Esophagus muscularis mucosa (tissue), 4 donors: ENCODE measurements at regions not wholly inside any gene's neighbourhood (a gene's known extent, or its start where the extent isn't known, plus 50 kb on each side); places are given as distances from the start of the nearest gene placed in this dataset.

Experiments
- EP300 ChIP-seq: sonication (generic); formaldehyde crosslinking; IDR thresholded peaks from one replicate; pipeline ENCODE4 v1.6.1; 2017; ENCODE audit warnings: antibody characterized with exemption
- POLR2A ChIP-seq: fragments of 450-650 bp; IDR thresholded peaks from one replicate; pipeline ENCODE4 v1.6.1; 2017; ENCODE audit warnings: antibody characterized with exemption, moderate library complexity, mild to moderate bottlenecking, low read depth
- TF ChIP-seq, protein P1 (sequence below), 3 experiments: fragments of 200-600 bp in 2 of 3; fragments of 450-650 bp in 1 of 3; sonication (generic) in 2 of 3; IDR thresholded peaks; one replicate each; pipeline ENCODE4 v1.5.1; 2017 to 2019; ENCODE audit warnings: antibody characterized with exemption in 3 of 3, mild to moderate bottlenecking in 2 of 3, moderate library complexity in 1 of 3

DNA sequence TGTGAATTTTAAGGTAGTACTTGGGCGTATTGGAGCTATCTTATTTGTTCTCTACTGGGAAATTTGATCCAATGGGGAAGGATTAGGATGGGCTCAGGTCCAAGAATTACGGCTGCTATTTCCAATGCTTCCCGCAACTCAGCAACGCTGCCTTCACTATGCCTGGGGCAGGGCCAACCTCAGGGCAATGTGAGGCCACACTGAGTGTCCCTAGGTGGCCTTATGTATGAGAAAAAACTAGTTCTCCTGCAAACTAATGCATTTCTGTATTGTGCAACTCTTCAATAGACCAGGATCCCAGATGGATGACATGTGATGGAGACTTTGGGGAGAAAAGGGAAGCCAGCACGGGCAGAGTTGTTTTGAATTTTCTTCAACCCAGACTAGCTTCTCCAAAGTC lies 168.1 kb downstream of the DUSP10 start:
- TF ChIP-seq POLR2A (no peak), EP300 (no peak)
- TF ChIP-seq, protein P1, sequence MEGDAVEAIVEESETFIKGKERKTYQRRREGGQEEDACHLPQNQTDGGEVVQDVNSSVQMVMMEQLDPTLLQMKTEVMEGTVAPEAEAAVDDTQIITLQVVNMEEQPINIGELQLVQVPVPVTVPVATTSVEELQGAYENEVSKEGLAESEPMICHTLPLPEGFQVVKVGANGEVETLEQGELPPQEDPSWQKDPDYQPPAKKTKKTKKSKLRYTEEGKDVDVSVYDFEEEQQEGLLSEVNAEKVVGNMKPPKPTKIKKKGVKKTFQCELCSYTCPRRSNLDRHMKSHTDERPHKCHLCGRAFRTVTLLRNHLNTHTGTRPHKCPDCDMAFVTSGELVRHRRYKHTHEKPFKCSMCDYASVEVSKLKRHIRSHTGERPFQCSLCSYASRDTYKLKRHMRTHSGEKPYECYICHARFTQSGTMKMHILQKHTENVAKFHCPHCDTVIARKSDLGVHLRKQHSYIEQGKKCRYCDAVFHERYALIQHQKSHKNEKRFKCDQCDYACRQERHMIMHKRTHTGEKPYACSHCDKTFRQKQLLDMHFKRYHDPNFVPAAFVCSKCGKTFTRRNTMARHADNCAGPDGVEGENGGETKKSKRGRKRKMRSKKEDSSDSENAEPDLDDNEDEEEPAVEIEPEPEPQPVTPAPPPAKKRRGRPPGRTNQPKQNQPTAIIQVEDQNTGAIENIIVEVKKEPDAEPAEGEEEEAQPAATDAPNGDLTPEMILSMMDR (IDR thresholded peaks at IDR 0.05): no peak
